ENCODE measurements at regions not wholly inside any gene's neighbourhood (a gene's known extent, or its start where the extent isn't known, plus 50 kb on each side); places are given as distances from the start of the nearest gene placed in this dataset.
"Not testable (repeated sequence)": the region's sequence is repeated elsewhere in the genome, so short reads cannot be mapped to it uniquely, and the experiment has no call there.

- Histone ChIP-seq H3K27ac (no peak overlapping the region), H3K9me3 (no peaks in the 10 kb centered on the region), H3K4me1 (no peaks in the 10 kb centered on the region), H3K4me3 (no peak overlapping the region), H3K36me3 (no peaks in the 10 kb centered on the region), H3K27me3 (peaks cover 16% of the 10 kb centered on the region)
- intact Hi-C loops (cut with DNase I; ENCODE audit: low total_unique reads): no loop called here
- TF ChIP-seq, protein P1, sequence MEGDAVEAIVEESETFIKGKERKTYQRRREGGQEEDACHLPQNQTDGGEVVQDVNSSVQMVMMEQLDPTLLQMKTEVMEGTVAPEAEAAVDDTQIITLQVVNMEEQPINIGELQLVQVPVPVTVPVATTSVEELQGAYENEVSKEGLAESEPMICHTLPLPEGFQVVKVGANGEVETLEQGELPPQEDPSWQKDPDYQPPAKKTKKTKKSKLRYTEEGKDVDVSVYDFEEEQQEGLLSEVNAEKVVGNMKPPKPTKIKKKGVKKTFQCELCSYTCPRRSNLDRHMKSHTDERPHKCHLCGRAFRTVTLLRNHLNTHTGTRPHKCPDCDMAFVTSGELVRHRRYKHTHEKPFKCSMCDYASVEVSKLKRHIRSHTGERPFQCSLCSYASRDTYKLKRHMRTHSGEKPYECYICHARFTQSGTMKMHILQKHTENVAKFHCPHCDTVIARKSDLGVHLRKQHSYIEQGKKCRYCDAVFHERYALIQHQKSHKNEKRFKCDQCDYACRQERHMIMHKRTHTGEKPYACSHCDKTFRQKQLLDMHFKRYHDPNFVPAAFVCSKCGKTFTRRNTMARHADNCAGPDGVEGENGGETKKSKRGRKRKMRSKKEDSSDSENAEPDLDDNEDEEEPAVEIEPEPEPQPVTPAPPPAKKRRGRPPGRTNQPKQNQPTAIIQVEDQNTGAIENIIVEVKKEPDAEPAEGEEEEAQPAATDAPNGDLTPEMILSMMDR (IDR thresholded peaks at IDR 0.05): no peak
- no peak for DNase-seq
- 77% methylated on average over 4 of the region's 4 CpGs; no CpG with 5 or more reads in 1 of the 2 donors for WGBS, 2 donors (ENCODE audit: low coverage in 1 of 2)
- in situ Hi-C loops (cut with MboI; ENCODE audit: low pct_ligation_motif_present in 1 of 4, low pct_unique_long_range_greater_than_20kb in 1 of 4, low sequenced_read_pairs in 3 of 4): no loop called here
Observed at GRCh38 chr5:135167634-135168033, 133.6 kb upstream of the PITX1 start.

DNA sequence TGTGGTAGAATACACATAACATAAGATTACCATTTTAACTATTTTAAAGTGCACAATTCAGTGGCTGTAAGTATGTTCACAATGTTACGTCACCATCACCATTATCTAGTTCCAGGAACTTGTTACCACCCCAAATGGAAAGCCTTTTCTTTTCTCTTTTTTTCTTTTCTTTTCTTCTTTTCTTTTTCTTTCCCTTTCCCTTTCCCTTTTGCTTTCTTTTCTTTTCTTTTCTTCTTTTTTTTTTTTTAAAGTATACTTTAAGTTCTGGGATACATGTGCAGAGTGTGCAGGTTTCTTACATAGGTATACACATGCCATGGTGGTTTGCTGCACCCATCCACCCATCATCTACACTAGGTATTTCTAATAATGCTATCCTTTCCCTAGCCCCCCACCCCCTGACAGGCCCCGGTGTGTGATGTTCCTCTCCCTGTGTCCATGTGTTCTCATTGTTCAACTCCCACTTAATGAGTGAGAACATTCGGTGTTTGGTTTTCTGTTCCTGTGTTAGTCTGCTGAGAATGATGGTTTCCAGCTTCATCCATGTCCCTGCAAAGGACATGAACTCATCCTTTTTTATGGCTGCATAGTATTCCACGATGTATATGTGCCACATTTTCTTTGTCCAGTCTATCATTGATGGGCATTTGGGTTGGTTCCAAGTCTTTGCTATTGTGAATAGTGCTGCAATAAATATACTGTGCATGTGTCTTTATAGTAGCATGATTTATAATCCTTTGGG lies 131.0 kb upstream of the PITX1 start:
- in situ Hi-C loops (cut with MboI; ENCODE audit: low pct_ligation_motif_present in 1 of 4, low pct_unique_long_range_greater_than_20kb in 1 of 4, low sequenced_read_pairs in 3 of 4); H3K9me3 ChIP-seq: not testable (repeated sequence)
- 74 to 81% methylated on average over 3 to 4 of the region's 4 CpGs for WGBS, 2 donors (ENCODE audit: low coverage in 1 of 2)

GRCh38 chr5:135163964-135164363 lies 129.9 kb upstream of the PITX1 start:
- H3K27ac ChIP-seq: no peak overlapping the region
- peaks cover 12% of the 10 kb centered on the region for H3K27me3 ChIP-seq
- no peaks in the 10 kb centered on the region for H3K36me3 ChIP-seq
- intact Hi-C loops (cut with DNase I; ENCODE audit: low total_unique reads) (no loop called here), in situ Hi-C loops (cut with MboI; ENCODE audit: low pct_ligation_motif_present in 1 of 4, low pct_unique_long_range_greater_than_20kb in 1 of 4, low sequenced_read_pairs in 3 of 4) (no loop called here)
- H3K4me1 ChIP-seq: no peaks in the 10 kb centered on the region
- DNase-seq: no peak
- peaks cover 0 to 6% of the 10 kb centered on the region in 2 donors for H3K9me3 ChIP-seq
- TF ChIP-seq POLR2AphosphoS5 (IDR thresholded peaks at IDR 0.05): no peak
- no peak overlapping the region for H3K4me3 ChIP-seq
- WGBS, 2 donors (ENCODE audit: low coverage in 1 of 2): 60 to 90% methylated on average over 1 to 2 of the region's 2 CpGs

More for the DNA sequence above, 131.0 kb upstream of the PITX1 start:
- intact Hi-C loops (cut with DNase I; ENCODE audit: low total_unique reads); H3K4me3 ChIP-seq; H3K27ac ChIP-seq; H3K4me1 ChIP-seq; DNase-seq; H3K36me3 ChIP-seq: not testable (repeated sequence)
- H3K27me3 ChIP-seq: peaks cover 16% of the 10 kb centered on the region

- 90% methylated on average over 5 of the region's 5 CpGs; no CpG with 5 or more reads in 1 of the 2 donors for WGBS, 2 donors (ENCODE audit: low coverage in 1 of 2)
- H3K4me3 ChIP-seq: no peak overlapping the region
- no peak overlapping the region for H3K27ac ChIP-seq
- peaks cover 1 to 9% of the 10 kb centered on the region in 2 donors for H3K9me3 ChIP-seq
- H3K36me3 ChIP-seq: no peaks in the 10 kb centered on the region
- peaks cover 12% of the 10 kb centered on the region for H3K27me3 ChIP-seq
- TF ChIP-seq, protein P1 (IDR thresholded peaks at IDR 0.05): no peak
- TF ChIP-seq POLR2A (IDR thresholded peaks at IDR 0.05) (no peak), EP300 (IDR thresholded peaks at IDR 0.05; ENCODE audit: low read depth) (no peak), POLR2AphosphoS5 (IDR thresholded peaks at IDR 0.05) (no peak)
- no peaks in the 10 kb centered on the region for H3K4me1 ChIP-seq
- in situ Hi-C loops (cut with MboI; ENCODE audit: low pct_ligation_motif_present in 1 of 4, low pct_unique_long_range_greater_than_20kb in 1 of 4, low sequenced_read_pairs in 3 of 4) (no loop called here), intact Hi-C loops (cut with DNase I; ENCODE audit: low total_unique reads) (no loop called here)
- DNase-seq: no peak
Observed at GRCh38 chr5:135163391-135163790, 129.4 kb upstream of the PITX1 start.

GRCh38 chr5:135162661-135163265 lies 128.7 kb upstream of the PITX1 start:
- intact Hi-C loops (cut with DNase I; ENCODE audit: low total_unique reads) (no loop called here), in situ Hi-C loops (cut with MboI; ENCODE audit: low pct_ligation_motif_present in 1 of 4, low pct_unique_long_range_greater_than_20kb in 1 of 4, low sequenced_read_pairs in 3 of 4) (no loop called here)

More at GRCh38 chr5:135162661-135163265, 128.7 kb upstream of the PITX1 start:
- 75 to 93% methylated on average over 3 to 9 of the region's 9 CpGs for WGBS, 2 donors (ENCODE audit: low coverage in 1 of 2)
- Histone ChIP-seq H3K27me3 (peaks cover 7% of the 10 kb centered on the region), H3K4me3 (no peak overlapping the region), H3K27ac (no peak overlapping the region), H3K36me3 (no peaks in the 10 kb centered on the region), H3K9me3 (peaks cover 4 to 11% of the 10 kb centered on the region in 2 donors), H3K4me1 (no peaks in the 10 kb centered on the region)
- TF ChIP-seq EP300 (IDR thresholded peaks at IDR 0.05; ENCODE audit: low read depth) (no peak), POLR2AphosphoS5 (IDR thresholded peaks at IDR 0.05) (no peak), POLR2A (IDR thresholded peaks at IDR 0.05) (no peak)
- TF ChIP-seq, protein P1 (IDR thresholded peaks at IDR 0.05): no peak
- no peak for DNase-seq
